ENCODE measurements at regions not wholly inside any gene's neighbourhood (a gene's known extent, or its start where the extent isn't known, plus 50 kb on each side); places are given as distances from the start of the nearest gene placed in this dataset.
A peak's percentile ranks its signal among the peaks of the same experiment; 100 is the strongest.
"Not testable (repeated sequence)": the region's sequence is repeated elsewhere in the genome, so short reads cannot be mapped to it uniquely, and the experiment has no call there.

DNA sequence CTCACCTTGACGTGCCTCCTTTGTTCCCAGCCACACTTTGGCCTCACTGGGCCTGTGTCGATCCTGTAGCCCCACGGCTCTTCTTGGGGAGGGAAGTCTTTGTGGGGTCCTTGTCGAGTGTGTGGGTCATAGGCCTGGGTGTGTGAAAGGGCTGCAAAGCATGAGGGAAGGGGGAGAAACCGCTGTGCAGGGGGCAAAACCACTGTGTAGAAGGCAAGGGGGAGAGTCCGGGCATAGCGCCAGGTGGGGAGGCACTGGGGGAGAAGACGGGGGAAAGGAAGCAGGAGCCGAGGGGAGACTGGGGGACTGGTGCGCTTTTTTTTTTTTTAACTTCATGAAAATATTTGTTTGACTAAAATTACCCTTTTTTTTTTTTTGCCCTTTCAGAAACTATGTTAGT, 65.1 kb upstream of the RASD2 start:
- in situ Hi-C loops (cut with HindIII; ENCODE audit: low sequenced_read_pairs) = no loop called here
- no peak for DNase-seq (ENCODE audit: low spot score)

GRCh38 chr22:35476341-35476740, 64.3 kb upstream of the RASD2 start:
- in situ Hi-C loops (cut with HindIII; ENCODE audit: low sequenced_read_pairs) = no loop called here
- DNase-seq (ENCODE audit: low spot score) = no peak

DNA sequence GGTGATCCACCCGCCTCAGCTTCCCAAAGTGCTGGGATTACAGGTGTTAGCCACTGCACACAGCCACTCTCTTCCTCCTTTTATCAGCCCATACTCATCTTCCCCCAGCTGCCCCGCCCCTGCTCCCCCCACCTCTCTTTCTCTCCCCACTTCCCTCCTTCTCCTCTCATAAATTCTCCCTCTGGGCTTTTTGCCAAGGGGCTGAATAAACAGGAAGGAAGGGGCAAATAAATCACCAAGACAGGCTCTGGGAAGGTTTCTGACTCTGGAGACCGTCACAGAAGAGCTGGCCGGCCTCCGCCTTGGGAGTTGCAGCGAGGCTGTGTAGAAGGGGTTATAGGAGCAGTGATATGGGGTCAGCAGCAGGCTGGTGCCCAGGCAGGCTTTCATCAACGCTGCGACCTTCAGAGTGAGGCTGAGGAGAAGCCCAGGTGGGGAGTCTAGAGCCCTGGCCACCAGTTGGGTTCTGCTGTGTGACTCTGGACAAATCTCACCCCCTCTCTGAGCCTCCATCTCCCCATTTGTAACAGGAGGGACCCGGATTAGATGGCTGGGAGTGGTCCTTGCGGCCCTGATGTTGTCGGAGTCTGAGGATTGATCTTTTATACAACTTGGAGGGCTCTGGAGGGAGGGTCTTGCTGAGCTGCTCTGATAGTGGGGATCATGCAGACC, 62.6 kb upstream of the RASD2 start:
- DNase-seq (ENCODE audit: low spot score) = no peak
- in situ Hi-C loops (cut with HindIII; ENCODE audit: low sequenced_read_pairs) = no loop called here

DNA sequence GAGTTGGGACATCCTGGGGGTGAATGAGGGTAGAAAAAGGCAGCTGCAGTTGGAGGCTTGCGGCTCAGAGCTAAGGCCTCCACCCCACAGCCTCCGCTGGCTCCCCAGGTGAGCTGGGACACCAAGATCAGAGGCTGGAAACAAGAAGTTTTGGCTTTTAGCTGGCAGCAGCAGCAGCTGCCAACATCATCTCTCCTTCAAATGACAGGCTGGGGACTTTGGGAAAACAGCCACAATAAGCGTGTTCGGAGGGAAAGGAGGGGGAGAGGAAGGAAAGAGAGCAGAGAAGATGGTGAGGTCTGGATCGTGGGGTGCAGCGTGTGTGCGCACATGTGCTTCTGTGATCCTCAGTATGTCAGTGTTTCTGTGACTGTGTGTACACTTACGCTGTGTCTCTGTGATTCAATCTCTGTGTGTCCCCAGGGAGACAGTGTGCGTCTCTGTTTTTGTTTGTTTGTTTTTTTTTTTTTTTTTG, 62.0 kb upstream of the RASD2 start:
- DNase-seq (ENCODE audit: low spot score) = no peak
- in situ Hi-C loops (cut with HindIII; ENCODE audit: low sequenced_read_pairs) = no loop called here

- in situ Hi-C loops (cut with HindIII; ENCODE audit: low sequenced_read_pairs) = no loop called here
- no peak for DNase-seq (ENCODE audit: low spot score)
Measured at GRCh38 chr22:35479359-35479758, 61.3 kb upstream of the RASD2 start.

GRCh38 chr22:35479985-35480550, 60.6 kb upstream of the RASD2 start:
- in situ Hi-C loops (cut with HindIII; ENCODE audit: low sequenced_read_pairs) = no loop called here
- DNase-seq (ENCODE audit: low spot score) = peak; percentile 30

GRCh38 chr22:35480627-35481550, 59.7 kb upstream of the RASD2 start:
- peak; percentile 80 for DNase-seq (ENCODE audit: low spot score)
- in situ Hi-C loops (cut with HindIII; ENCODE audit: low sequenced_read_pairs) = no loop called here

DNA sequence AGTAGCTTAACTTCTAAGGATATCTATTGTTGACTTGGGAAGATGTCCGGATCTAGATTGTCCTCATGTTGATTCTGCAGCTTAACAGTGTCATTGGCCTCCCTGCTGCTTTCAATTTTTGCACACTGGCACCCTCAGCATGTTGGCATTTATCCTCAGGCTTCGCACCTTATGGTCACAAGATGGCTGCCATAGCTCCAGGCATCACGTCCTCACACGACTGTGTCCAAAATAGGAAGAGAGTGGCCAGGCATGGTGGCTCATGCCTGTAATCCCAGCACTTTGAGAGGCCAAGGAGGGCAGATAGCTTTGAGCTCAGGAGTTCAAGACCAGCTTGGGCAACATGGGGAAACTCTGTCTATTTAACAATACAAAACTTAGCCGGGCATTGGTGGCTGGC, 58.3 kb upstream of the RASD2 start:
- no peak for DNase-seq (ENCODE audit: low spot score)
- in situ Hi-C loops (cut with HindIII; ENCODE audit: low sequenced_read_pairs) = no loop called here

GRCh38 chr22:35482974-35483373, 57.7 kb upstream of the RASD2 start:
- in situ Hi-C loops (cut with HindIII; ENCODE audit: low sequenced_read_pairs) = no loop called here

DNA sequence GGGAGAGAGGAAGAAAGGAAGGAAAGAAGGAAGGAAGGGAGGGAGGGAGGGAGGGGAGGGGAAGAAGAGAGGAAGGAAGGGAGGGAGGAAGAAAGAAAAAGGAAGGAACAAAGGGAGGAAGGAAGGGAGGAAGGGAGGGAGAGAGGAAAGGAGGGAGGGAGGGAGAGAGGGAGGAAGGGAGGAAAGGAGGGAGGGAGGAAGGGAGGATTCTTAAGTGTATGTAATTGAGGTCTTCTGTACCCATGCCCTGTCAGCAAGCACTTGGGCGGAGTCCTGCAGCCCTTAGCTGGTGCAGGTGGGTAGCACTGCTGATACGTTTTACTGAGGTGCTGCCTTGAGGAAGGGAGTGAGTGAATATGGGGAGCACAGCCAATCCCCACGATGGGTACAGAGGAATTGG, 56.9 kb upstream of the RASD2 start:
- in situ Hi-C loops (cut with HindIII; ENCODE audit: low sequenced_read_pairs) = no loop called here
- no peak for DNase-seq (ENCODE audit: low spot score)

More at GRCh38 chr22:35482974-35483373, 57.7 kb upstream of the RASD2 start:
- DNase-seq (ENCODE audit: low spot score) = no peak

GRCh38 chr22:35484651-35485556, 55.7 kb upstream of the RASD2 start:
- in situ Hi-C loops (cut with HindIII; ENCODE audit: low sequenced_read_pairs) = no loop called here
- no peak for DNase-seq (ENCODE audit: low spot score)

DNA sequence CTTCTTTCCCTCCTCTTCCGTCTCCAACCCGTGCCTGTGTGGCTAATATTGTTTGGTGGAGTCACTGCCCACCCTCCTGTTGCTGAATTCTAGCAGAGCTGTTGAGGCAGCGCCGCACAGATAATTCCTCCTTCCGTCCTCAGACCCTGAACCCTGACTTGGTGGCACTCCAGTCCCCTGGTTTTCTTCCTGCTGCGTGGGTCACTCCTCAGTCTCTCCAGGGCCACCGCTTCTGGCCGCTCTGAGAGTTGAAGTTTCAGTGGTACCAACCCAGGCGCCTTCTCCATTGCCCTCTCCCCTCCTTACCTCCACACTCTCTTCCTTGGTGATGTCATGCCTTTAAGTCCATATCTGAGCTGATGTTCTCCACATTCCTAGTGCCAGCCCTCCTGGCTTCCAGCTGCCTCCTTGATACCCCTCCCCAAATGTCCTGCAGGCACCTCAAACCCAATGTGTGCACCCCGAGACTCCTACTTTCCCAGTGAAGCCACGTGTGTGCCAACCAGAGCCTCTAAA, 54.5 kb upstream of the RASD2 start:
- in situ Hi-C loops (cut with HindIII; ENCODE audit: low sequenced_read_pairs) = no loop called here
- DNase-seq (ENCODE audit: low spot score) = no peak

GRCh38 chr22:35487623-35488022, 53.0 kb upstream of the RASD2 start:
- in situ Hi-C loops (cut with HindIII; ENCODE audit: low sequenced_read_pairs); DNase-seq (ENCODE audit: low spot score): not testable (repeated sequence)

- DNase-seq (ENCODE audit: low spot score) = no peak
- in situ Hi-C loops (cut with HindIII; ENCODE audit: low sequenced_read_pairs) = no loop called here
Measured at GRCh38 chr22:35488513-35488912, 52.1 kb upstream of the RASD2 start.

GRCh38 chr22:35489239-35489638, 51.4 kb upstream of the RASD2 start:
- no peak for DNase-seq (ENCODE audit: low spot score)
- in situ Hi-C loops (cut with HindIII; ENCODE audit: low sequenced_read_pairs) = no loop called here

Measured in G401 (cell line).